Gastrocnemius medialis (tissue), 4 donors: ENCODE measurements at regions not wholly inside any gene's neighbourhood (a gene's known extent, or its start where the extent isn't known, plus 50 kb on each side); places are given as distances from the start of the nearest gene placed in this dataset.

Experiments
- ATAC-seq, 2 donors: fragments of 150-250 bp; one replicate each; pipeline ENCODE4 v1.9.1; 2016
- DNase-seq, 2 donors: peaks; one replicate each; pipeline ENCODE4 v3.0.0-alpha.2; 2019
- H3K27ac ChIP-seq, 4 donors: fragments of 200-600 bp; sonication (generic); 1 replicate in 1 of 4; 2 replicates in 3 of 4; pipeline ENCODE4 v1.5.1; 2016 to 2018; ENCODE audit warnings: mild to moderate bottlenecking in 2 of 4, moderate library complexity in 1 of 4
- H3K27me3 ChIP-seq, 3 donors: fragments of 200-600 bp; sonication (generic) in 2 of 3; 1 replicate in 1 of 3; 2 replicates in 2 of 3; pipeline versions ENCODE4 v1.5.1 to v1.6.0; 2016 to 2019; ENCODE audit warnings: mild to moderate bottlenecking in 1 of 3, moderate library complexity in 1 of 3
- H3K36me3 ChIP-seq, 2 donors: fragments of 200-600 bp; sonication (generic) in 1 of 2; one replicate each; pipeline ENCODE4 v1.5.1; 2017 to 2018
- H3K4me1 ChIP-seq, 2 donors: fragments of 200-600 bp; sonication (generic) in 1 of 2; one replicate each; pipeline ENCODE4 v1.5.1; 2016 to 2017; ENCODE audit warnings: mild to moderate bottlenecking in 2 of 2
- H3K4me3 ChIP-seq, 4 donors: fragments of 200-600 bp; sonication (generic) in 3 of 4; 1 replicate in 1 of 4; 2 replicates in 3 of 4; pipeline ENCODE4 v1.5.1; 2016 to 2019; ENCODE audit warnings: mild to moderate bottlenecking in 2 of 4
- H3K9me3 ChIP-seq, 3 donors: fragments of 200-600 bp; sonication (generic) in 2 of 3; 1 replicate in 1 of 3; 2 replicates in 2 of 3; pipeline ENCODE4 v1.5.1; 2016 to 2019
- POLR2A ChIP-seq, 2 donors: fragments of 450-650 bp; IDR thresholded peaks; one replicate each; pipeline ENCODE4 v1.6.1; 2017; ENCODE audit warnings: antibody characterized with exemption in 2 of 2, mild to moderate bottlenecking in 2 of 2, moderate library complexity in 2 of 2
- in situ Hi-C, 4 donors: fragments of 200-750 bp; cut with MboI; loops; one replicate each; pipeline versions ENCODE4 v1.15.0 to v1.8.0; 2017; ENCODE audit warnings: low sequenced_read_pairs in 4 of 4
- intact Hi-C: fragments of 100-400 bp; cut with DNase I; formaldehyde crosslinking; loops from one replicate; pipeline ENCODE4 v1.15.1; 2023; ENCODE audit warnings: low total_unique reads
- TF ChIP-seq, protein P1 (sequence below), 5 experiments: fragments of 450-650 bp in 3 of 5; fragments of 200-600 bp in 2 of 5; sonication (generic) in 2 of 5; IDR thresholded peaks in 4 of 5; conservative IDR thresholded peaks in 1 of 5; 1 replicate in 4 of 5; 2 replicates in 1 of 5; pipeline ENCODE4 v1.5.1; 2016 to 2019; ENCODE audit warnings: antibody characterized with exemption in 5 of 5, mild to moderate bottlenecking in 3 of 5, moderate library complexity in 3 of 5

DNA sequence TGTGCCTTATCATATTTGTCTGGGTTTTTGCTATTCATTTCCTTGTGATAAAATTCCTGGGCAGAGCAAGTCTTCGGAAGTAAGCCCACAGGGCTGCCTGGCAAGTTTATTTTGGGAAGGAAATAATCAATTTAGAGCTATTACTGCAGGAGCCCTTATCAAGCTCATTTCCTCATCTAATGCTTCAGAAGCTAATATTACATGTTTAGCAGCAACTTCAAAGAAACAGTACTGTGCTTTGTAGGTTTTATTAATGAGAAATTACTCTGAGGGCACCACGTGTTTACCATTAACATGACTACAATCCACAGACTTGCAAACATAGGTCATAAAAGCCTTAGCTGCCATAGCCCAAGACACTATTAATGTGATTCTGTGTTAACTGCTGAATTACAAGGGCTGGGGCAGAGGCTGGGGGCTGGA lies 540.0 kb downstream of the SPRY1 start:
- Histone ChIP-seq H3K36me3 (no peaks in the 10 kb centered on the region), H3K27me3 (no peaks in the 10 kb centered on the region), H3K27ac (no peak overlapping the region), H3K9me3 (no peaks in the 10 kb centered on the region), H3K4me1 (peaks cover 5% of the 10 kb centered on the region in 2 donors), H3K4me3 (no peak overlapping the region)
- ATAC-seq (no peak), DNase-seq (no peak)
- intact Hi-C loops (no loop called here), in situ Hi-C loops (no loop called here)
- TF ChIP-seq, protein P1, sequence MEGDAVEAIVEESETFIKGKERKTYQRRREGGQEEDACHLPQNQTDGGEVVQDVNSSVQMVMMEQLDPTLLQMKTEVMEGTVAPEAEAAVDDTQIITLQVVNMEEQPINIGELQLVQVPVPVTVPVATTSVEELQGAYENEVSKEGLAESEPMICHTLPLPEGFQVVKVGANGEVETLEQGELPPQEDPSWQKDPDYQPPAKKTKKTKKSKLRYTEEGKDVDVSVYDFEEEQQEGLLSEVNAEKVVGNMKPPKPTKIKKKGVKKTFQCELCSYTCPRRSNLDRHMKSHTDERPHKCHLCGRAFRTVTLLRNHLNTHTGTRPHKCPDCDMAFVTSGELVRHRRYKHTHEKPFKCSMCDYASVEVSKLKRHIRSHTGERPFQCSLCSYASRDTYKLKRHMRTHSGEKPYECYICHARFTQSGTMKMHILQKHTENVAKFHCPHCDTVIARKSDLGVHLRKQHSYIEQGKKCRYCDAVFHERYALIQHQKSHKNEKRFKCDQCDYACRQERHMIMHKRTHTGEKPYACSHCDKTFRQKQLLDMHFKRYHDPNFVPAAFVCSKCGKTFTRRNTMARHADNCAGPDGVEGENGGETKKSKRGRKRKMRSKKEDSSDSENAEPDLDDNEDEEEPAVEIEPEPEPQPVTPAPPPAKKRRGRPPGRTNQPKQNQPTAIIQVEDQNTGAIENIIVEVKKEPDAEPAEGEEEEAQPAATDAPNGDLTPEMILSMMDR (IDR thresholded peaks at IDR 0.05 in 4 of 5, conservative IDR thresholded peaks at IDR 0.05 in 1 of 5), result no peak

DNA sequence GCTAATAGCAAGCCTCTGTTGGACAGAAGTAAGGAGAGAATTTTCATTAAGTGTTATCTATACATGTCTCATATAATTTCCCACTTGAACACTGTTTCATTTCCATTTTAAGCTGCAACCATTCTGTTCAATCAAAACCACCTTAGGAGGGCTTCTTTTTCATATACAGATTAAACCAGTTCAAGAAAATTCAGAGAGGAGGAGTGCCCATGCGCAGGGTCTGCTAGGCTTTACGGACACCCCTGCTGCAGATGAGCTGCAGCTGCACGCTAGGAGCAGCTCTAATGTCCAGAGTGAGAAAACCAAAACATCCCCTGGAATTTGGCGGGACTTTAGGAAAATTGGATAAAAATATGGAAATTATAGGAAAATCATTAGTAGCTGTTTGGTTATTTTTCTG lies 541.0 kb downstream of the SPRY1 start:
- Histone ChIP-seq H3K36me3 (no peaks in the 10 kb centered on the region), H3K4me3 (no peak overlapping the region), H3K9me3 (no peaks in the 10 kb centered on the region), H3K27ac (no peak overlapping the region), H3K27me3 (no peaks in the 10 kb centered on the region), H3K4me1 (peaks cover 5% of the 10 kb centered on the region in 2 donors)
- no peak for TF ChIP-seq POLR2A (IDR thresholded peaks at IDR 0.05)
- TF ChIP-seq, protein P1 (IDR thresholded peaks at IDR 0.05 in 4 of 5, conservative IDR thresholded peaks at IDR 0.05 in 1 of 5), result no peak
- DNase-seq, result no peak
- no peak for ATAC-seq
- intact Hi-C loops (no loop called here), in situ Hi-C loops (no loop called here)

DNA sequence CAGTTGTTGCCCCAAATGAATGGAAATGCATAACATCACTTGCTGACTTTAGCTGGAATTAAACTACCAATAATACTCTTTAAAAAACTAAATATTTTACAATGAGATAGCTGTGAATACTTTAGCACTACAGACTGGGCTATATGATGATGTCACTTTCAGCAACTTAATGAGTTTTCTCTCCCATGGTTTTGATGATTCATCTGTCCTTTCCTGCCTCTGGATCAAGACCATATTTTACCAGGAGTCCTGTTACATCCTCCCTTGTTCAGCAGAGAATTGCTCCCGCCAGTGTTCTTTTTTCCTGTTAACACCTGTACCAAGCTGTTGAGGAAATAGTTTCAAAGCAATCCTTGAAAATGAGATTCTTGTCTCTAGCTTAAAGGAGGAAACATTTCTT lies 543.0 kb downstream of the SPRY1 start:
- Histone ChIP-seq H3K4me3 (no peak overlapping the region), H3K36me3 (no peaks in the 10 kb centered on the region), H3K27ac (no peak overlapping the region), H3K27me3 (no peaks in the 10 kb centered on the region), H3K9me3 (no peaks in the 10 kb centered on the region), H3K4me1 (peaks cover 5% of the 10 kb centered on the region in 2 donors)
- intact Hi-C loops (no loop called here), in situ Hi-C loops (no loop called here)
- ATAC-seq, result peak in 1 of 2 donors; percentile 58
- no peak for DNase-seq
- TF ChIP-seq, protein P1 (IDR thresholded peaks at IDR 0.05 in 4 of 5, conservative IDR thresholded peaks at IDR 0.05 in 1 of 5), result no peak
- TF ChIP-seq POLR2A (IDR thresholded peaks at IDR 0.05), result no peak

DNA sequence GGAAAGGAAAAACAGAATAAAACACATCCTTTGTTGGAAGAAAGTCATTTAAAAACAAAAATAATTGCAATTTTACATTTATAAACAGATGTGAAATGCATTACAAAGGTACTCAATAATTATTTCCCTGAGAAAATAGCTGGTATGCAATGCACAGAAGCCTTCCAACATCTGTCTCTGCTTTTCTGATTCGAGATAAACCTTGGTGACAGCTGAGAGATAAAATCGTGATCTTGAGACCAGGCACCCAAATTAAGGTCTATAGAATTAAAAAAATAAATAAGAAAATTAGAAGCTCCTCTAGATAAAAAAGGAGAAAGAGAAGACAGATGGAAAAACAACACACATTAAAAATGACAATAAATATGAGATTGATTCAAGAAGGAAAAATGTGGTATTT lies 544.0 kb downstream of the SPRY1 start:
- peaks cover 5% of the 10 kb centered on the region in 2 donors for H3K4me1 ChIP-seq
- intact Hi-C loops, result no loop called here
- DNase-seq (no peak), ATAC-seq (no peak)
- H3K9me3 ChIP-seq, result no peaks in the 10 kb centered on the region
- no peak overlapping the region for H3K27ac ChIP-seq
- TF ChIP-seq POLR2A (IDR thresholded peaks at IDR 0.05), result no peak
- TF ChIP-seq, protein P1 (IDR thresholded peaks at IDR 0.05 in 4 of 5, conservative IDR thresholded peaks at IDR 0.05 in 1 of 5), result no peak
- no peaks in the 10 kb centered on the region for H3K36me3 ChIP-seq
- in situ Hi-C loops, result no loop called here
- H3K4me3 ChIP-seq, result no peak overlapping the region
- H3K27me3 ChIP-seq, result no peaks in the 10 kb centered on the region

DNA sequence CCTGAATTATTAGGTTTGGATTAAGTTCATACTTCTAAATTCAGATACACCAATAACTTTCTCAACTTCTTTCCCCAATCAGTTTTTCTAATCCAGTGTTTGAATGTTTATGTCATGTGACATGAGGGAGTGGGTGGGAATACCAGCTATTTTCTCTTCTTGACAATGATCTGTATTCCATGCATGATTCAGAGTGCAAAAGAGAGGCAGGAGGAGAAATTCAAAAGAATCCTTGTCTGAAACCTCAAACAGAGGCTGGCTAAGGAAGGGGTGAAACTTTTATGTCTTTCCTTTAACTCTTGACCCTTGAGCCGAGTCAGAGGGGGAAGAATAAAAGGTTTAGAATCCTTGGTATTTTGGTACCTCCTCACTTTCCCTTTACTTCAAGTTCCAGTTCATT lies 544.7 kb downstream of the SPRY1 start:
- Histone ChIP-seq H3K4me1 (peaks cover 5% of the 10 kb centered on the region in 2 donors), H3K27ac (no peak overlapping the region), H3K4me3 (no peak overlapping the region), H3K36me3 (no peaks in the 10 kb centered on the region), H3K9me3 (no peaks in the 10 kb centered on the region), H3K27me3 (no peaks in the 10 kb centered on the region)
- in situ Hi-C loops, result no loop called here
- ATAC-seq, result no peak
- no peak for DNase-seq
- intact Hi-C loops, result no loop called here
- TF ChIP-seq, protein P1 (IDR thresholded peaks at IDR 0.05 in 4 of 5, conservative IDR thresholded peaks at IDR 0.05 in 1 of 5), result no peak
- no peak for TF ChIP-seq POLR2A (IDR thresholded peaks at IDR 0.05)
